ENCODE measurements at regions not wholly inside any gene's neighbourhood (a gene's known extent, or its start where the extent isn't known, plus 50 kb on each side); places are given as distances from the start of the nearest gene placed in this dataset.

GRCh38 chr11:29481738-29482137 lies 535.1 kb downstream of the KCNA4 start:
- no peak for TF ChIP-seq ZNF704 (tag by site-specific recombination; IDR thresholded peaks at IDR 0.05)
- TF ChIP-seq ZNF513 (tag by site-specific recombination; IDR thresholded peaks at IDR 0.05) = no peak
- TF ChIP-seq CTCF (tag by site-specific recombination; IDR thresholded peaks at IDR 0.05) = no peak
- TF ChIP-seq ZNF133 (tag by site-specific recombination; IDR thresholded peaks at IDR 0.05) = no peak
- no peak for TF ChIP-seq BCL11A (tag by site-specific recombination; IDR thresholded peaks at IDR 0.05; ENCODE audit: low read depth)
- no peak for TF ChIP-seq ZNF792 (tag by site-specific recombination; IDR thresholded peaks at IDR 0.05)
- no peak for TF ChIP-seq ZNF629 (tag by site-specific recombination; IDR thresholded peaks at IDR 0.05)
- no peak for TF ChIP-seq ZNF549 (tag by site-specific recombination; IDR thresholded peaks at IDR 0.05)
- TF ChIP-seq IKZF3 (tag by site-specific recombination; IDR thresholded peaks at IDR 0.05) = no peak
